Stimulated activated CD4-positive, alpha-beta T cell treated with anti-CD3 and anti-CD28 coated beads, TNF-alpha, amount 100 ng/mL, for 4 hours (primary cell): ENCODE measurements at regions not wholly inside any gene's neighbourhood (a gene's known extent, or its start where the extent isn't known, plus 50 kb on each side); places are given as distances from the start of the nearest gene placed in this dataset.
A peak's percentile ranks its signal among the peaks of the same experiment; 100 is the strongest.

Experiments used
- DNase-seq, 3 experiments: peaks; one replicate each; pipeline ENCODE4 v3.0.0-alpha.2; 2020; ENCODE audit warnings: low read depth in 3 of 3

DNA sequence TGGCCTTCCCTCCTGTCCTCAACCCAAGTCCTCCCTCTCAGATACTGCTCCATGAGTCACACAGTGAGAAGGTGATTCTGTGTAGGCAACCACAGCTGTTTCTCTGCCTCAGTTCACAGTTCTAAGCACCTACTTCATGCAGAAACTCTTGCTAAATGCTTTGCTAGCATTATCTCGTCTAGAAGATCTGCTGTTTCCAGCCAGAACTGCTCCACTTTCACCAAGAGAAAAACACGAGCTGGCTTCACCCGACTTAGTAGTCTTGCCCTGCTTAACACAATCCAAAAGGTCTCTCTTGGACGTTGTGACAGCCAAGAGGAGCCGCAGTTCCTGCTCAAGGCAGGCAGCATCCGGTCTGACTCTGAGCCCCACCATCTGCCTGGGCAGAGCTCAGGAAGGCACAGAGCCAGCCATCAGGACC, 272.1 kb downstream of the UACA start:
- no peak for DNase-seq

GRCh38 chr15:70490838-70491155, 272.6 kb downstream of the UACA start:
- DNase-seq, result no peak

- no peak for DNase-seq
These were observed 273.1 kb downstream of the UACA start for GRCh38 chr15:70490148-70490837.

DNA sequence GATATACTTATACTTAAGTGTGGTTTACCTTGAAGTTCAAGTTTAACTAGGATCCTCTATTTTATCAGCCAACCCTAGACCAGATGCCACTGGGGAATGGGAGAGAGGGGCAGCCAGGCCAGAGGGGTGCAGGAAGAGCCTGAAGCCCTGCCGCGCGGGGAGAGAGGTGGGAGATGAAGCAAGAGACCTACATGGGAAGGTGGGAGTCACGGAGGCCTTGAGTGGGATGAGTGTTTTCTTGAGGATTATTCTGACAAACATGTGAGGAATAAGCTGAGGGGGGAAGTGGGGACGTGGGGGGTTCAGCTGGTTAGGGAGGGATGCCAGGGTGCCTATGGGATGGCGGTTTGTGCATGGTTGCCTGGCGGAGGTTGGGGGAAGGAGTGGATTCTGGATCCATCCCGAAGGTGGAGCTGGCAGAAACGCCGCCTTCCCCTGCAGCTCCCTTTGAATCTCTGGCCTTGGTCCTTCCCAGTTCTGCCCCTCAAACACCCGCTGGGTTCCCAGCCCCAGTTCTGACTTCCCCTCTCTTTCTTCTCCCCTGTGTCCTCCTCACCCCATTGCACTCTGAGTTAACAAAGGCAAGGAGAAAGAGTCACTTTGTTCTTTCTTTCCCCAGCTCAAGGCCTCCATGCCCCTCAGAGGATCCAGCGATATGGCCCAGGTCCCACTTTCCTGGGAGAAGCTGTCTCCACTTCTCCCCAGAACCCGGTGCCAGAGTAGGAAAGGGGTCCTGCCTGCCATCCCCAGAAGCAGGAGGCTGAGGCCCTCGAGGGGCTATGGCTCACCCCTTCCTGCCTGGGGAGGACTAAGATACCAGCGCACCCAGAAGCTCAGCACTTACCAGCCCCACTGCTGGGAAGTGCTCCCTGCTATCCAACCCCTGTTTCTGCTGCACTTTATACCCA, 274.2 kb downstream of the UACA start:
- no peak for DNase-seq

GRCh38 chr15:70488002-70488605, 275.3 kb downstream of the UACA start:
- DNase-seq, result peak; percentile 48 to 63 (median 53)

DNA sequence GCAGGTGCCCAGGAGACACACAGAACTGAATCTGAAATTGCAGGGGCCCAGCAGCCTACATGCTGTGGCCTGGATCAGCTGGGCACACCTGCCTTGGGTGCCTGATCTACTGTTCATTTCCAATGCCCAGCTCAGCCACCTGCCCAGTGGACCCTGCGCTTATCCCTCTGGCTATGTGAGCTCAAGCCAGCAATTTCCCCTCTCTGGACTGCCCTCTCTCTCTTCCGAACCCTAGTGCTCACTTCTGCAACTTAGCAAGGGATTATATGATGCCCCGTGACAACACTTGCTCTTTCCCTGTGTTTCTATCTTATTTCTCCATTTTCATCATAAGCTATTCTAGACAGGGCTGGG, 276.0 kb downstream of the UACA start:
- DNase-seq, result no peak

- no peak for DNase-seq
These were observed 276.6 kb downstream of the UACA start for GRCh38 chr15:70486451-70487386.

GRCh38 chr15:70486012-70486411, 277.3 kb downstream of the UACA start:
- no peak for DNase-seq

DNA sequence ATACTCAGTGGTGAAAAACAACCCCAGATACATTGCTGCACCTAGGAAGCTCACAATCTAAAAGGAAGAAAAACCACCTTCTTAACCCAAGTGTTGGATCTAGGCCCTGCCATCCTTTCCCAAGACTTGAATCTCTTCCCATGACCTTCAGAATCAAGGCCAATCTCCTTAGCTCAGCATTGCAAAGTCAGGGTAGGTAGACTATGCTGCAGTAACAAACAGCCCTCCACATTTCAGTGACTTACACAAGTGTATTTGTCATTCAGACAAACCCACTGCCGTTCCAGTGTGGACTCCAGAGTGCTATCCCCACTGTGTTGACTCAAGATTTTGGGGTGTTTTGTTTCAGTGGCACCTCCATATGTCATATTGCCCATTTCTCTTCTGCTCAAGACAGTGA, 278.4 kb downstream of the UACA start:
- no peak for DNase-seq

DNA sequence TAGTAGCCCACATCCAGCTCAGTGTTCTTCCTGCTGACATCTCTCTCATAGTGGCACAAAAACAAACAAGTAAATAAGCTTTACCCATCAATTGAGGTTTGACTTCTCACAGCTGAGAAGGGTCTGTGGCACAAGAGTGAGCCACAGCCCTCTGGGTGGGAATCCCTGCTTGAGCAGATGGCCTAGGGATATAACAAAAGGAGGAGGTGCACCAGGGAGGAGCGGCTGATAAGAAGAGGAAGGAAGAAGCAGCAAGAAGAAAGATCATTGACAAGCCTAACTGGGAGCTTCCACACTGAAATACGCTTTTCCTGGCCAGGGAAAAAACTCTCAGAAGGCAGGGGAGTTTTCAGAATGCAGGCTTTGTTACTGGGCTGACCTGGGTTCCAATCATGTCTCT, 279.8 kb downstream of the UACA start:
- no peak for DNase-seq

DNA sequence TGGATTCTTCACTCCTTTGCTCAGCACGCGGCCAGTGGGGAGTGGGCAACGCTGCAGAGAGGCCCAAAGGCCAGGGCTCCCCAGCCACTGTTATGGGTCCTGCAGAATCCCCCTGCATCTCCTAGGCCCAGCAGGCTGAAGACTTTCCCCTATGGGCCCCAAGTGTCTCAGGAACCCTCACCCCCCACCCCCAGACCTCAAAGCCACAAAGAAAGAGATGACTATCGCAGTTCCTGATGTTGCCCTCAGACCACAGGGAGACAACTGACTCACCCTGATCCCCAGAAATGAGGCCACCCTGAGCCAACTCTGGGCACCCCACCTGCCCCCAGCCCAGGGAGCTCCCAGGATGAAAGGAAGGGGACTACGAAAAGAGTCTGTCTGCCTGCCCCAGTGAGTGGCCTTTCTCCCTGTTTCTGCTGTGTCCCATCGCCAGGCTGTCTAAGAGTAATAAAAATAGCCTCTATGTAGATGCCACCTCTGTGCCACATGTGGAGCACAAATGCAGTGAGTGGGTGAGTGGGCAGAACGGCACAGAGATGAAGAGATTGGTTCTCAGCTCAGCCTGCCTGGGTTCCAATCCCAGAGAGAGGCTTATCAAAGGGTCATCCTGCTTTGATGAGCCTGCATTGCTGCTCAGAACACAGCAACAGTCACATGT, 283.0 kb downstream of the UACA start:
- DNase-seq, result no peak

DNA sequence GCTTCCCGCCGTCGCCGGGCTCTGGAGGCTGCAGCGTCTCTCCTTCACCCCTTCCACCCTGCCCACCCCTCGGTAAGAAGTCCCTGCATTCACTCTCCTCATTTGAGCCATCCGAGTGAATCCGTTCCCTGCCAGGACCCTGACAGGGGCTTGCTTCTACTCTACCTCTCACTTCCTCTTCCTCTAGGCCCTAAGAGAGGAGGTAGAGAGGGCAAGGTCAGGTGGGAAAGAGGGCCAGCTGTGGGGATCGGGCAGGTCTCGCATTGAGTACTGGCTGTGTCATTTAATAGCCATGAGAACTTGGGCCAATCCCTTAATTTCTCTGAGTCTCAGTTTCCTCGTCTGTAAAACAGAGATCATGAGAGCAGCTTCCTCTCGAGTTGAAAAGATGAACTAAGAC, 283.6 kb downstream of the UACA start:
- no peak for DNase-seq

- no peak for DNase-seq
These were observed 284.3 kb downstream of the UACA start for GRCh38 chr15:70479056-70479455.

- no peak for DNase-seq
These were observed 284.9 kb downstream of the UACA start for GRCh38 chr15:70478251-70478990.

GRCh38 chr15:70477750-70478250, 285.6 kb downstream of the UACA start:
- no peak for DNase-seq

- no peak for DNase-seq
These were observed 286.9 kb downstream of the UACA start for GRCh38 chr15:70476441-70476840.

DNA sequence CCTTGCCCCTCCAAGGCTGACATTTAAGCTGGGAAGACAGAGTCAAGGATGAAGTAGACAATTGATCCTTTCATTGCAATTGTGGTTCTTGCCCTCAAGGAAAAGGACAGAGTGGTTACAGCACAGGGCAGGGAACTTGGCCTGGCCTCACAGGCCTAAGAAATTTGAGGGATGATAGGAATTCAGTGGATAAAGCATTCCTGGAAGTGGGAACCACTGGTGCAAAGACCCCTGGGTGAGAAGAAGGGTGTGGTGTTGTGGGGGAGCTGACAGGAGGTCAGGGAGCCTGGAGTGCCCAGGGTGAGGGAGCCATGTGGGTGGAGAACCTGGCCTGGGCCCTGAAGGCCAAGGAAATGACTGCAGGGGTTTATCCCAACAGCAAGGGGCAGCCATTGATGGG, 287.4 kb downstream of the UACA start:
- DNase-seq, result no peak

GRCh38 chr15:70475407-70475781, 288.0 kb downstream of the UACA start:
- no peak for DNase-seq

DNA sequence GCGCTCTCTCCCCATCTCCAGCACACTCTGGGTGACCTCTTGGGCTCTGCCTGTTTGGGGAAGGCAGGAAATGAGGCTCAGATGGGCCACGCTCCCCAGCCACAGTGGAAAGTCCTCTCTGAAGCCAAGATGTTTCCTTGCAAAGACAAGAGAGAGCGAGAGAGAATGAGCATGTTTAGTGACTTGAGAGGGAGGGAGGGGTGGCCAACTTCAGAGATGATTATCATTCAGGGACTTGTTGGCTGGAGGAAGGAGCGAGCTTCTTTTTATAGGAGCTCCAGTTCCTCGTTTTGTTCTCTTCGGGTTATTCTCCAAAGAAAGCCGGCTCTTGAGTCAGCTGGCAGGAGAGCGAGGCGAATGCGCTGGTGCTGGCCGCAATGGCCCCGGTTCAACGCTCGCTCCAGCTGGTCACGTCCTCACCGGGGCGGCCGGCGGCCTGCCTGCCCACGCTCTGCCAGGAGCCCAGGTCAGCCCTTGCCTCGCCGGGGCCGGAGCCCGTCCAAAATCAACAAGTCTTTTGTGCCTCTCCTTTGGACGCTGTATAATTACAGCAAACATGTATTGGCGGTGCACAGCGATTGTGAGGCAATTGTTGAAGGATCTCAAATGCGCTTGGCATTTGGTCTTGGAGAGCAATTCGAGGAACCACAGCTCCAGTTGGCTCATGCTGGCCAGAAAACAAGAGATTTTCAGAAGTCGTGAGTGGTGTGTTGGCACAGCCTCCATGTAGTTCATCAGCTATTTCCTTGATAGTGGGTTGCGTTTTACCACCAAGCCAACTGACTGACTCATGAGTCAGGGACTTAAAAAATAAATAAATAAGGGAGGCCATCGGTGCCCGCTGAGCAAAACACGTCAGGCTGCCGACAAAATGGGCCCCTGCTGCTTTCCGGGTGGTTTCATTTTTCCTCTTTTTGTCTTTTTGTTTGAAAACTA, 288.6 kb downstream of the UACA start:
- DNase-seq, result no peak
